Hematopoietic multipotent progenitor cell treated with erythropoietin and hydrocortisone succinate and interleukin-3 and kit ligand, for 8 days (in vitro differentiated cells): ENCODE measurements at regions not wholly inside any gene's neighbourhood (a gene's known extent, or its start where the extent isn't known, plus 50 kb on each side); places are given as distances from the start of the nearest gene placed in this dataset.

Experiments used
- DNase-seq: peaks from one replicate; pipeline ENCODE4 v3.0.0-alpha.2; 2015

- no peak for DNase-seq
Measured at GRCh38 chr3:124283652-124284023, 291.7 kb upstream of the ROPN1 start.

GRCh38 chr3:124288996-124289395 lies 297.1 kb upstream of the ROPN1 start:
- DNase-seq = no peak

GRCh38 chr3:124291008-124291407 lies 299.1 kb upstream of the ROPN1 start:
- DNase-seq = no peak

- DNase-seq = no peak
Measured at GRCh38 chr3:124292329-124292728, 300.4 kb upstream of the ROPN1 start.

DNA sequence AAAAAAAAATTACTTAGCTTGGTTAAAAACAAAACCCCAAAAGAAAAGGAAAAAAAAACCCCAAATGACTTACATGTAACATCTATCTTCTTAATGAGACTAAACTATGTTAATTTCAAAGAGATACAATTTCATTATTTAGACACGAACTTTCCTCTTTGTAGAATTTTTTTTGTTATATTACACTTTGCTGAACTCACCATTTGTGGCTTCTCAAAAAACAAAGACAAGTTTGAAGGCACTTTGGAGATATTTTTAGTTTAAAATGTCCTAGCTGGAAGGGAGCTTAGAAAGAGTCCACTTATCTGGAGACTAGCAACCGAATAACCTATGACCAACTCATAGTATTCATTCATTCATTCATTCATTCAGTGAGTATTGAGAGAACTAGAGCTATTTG lies 301.7 kb upstream of the ROPN1 start:
- DNase-seq = no peak

DNA sequence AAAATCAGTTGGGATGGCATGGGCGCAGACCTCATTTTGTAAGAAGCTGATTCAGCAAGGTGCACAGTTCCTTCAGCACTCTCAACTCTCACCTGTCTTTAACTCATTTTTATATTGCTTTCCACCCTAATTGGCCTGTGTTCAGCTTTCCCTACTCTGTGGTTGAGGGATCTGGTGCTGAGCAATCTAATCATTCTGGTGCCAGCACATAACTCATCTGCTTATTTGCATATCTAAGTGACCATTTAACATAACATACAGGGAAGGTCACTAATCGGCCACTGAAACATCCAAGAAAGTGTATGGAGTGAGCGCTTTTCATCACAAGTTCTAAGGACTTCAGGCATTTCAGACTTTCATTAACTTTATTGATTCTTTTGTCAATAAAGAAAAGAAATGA lies 303.4 kb upstream of the ROPN1 start:
- DNase-seq = no peak

- DNase-seq = no peak
Measured at GRCh38 chr3:124296406-124296805, 304.5 kb upstream of the ROPN1 start.

GRCh38 chr3:124297062-124297980 lies 305.4 kb upstream of the ROPN1 start:
- DNase-seq = no peak

GRCh38 chr3:124298301-124298700 lies 306.4 kb upstream of the ROPN1 start:
- DNase-seq = no peak

GRCh38 chr3:124298951-124299350 lies 307.0 kb upstream of the ROPN1 start:
- no peak for DNase-seq

- no peak for DNase-seq
Measured at GRCh38 chr3:124299831-124300230, 307.9 kb upstream of the ROPN1 start.

- peak; percentile 9 for DNase-seq
Measured at GRCh38 chr3:124300416-124300815, 308.5 kb upstream of the ROPN1 start.

- no peak for DNase-seq
Measured at GRCh38 chr3:124303305-124303910, 311.5 kb upstream of the ROPN1 start.

DNA sequence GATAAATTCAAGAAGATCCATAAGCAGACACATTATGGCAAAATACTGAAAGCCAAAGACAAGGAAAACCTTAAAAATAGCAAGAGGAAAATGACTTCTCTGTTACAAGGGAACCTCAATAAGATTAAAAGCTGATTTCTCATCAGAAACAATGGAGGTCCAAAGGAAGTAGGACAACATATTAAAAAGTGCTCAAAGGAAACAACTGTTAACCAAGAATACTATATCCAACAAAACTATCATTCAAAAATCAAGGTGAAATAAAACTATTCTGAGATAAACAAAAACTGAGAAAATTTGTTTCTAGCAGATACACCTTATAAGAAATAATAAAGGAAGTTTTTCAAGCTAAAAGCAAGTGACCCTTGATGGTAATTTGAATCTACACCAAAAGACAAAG lies 314.7 kb upstream of the ROPN1 start:
- no peak for DNase-seq

GRCh38 chr3:124313621-124314020 lies 321.7 kb upstream of the ROPN1 start:
- DNase-seq = no peak

- DNase-seq = no peak
Measured at GRCh38 chr3:124315215-124316033, 323.5 kb upstream of the ROPN1 start.

GRCh38 chr3:124316034-124316287 lies 324.0 kb upstream of the ROPN1 start:
- no peak for DNase-seq

GRCh38 chr3:124318014-124318413 lies 326.1 kb upstream of the ROPN1 start:
- DNase-seq = no peak

GRCh38 chr3:124318656-124319055 lies 326.7 kb upstream of the ROPN1 start:
- DNase-seq = no peak

- DNase-seq = no peak
Measured at GRCh38 chr3:124320976-124321375, 329.1 kb upstream of the ROPN1 start.

DNA sequence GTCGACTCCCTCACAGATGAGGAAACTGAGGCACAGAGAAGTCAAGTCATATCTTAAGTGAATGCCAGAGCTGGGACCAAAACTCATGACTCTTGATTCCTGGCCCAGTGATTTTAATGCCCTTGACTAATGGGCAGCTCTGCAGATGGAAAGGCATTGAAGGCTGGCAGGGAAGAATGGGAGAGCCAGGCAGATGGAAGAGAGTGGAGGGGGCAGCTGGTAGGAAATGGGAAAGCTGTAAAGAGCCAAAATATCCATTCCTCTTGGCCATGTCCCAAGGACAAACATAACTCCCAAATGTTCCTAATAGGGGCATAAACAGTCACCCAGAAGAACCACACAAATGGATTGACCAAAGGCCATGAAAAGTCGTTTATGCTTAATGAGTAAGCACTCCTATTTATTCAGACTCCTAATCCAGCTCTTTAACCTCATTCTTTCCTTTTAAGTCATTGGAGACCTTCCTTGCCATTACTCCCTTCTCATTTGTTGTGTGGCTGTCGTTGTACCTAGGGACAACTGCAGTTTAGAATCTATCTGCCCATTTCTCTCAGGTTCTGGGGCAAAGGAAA lies 330.5 kb upstream of the ROPN1 start:
- no peak for DNase-seq

DNA sequence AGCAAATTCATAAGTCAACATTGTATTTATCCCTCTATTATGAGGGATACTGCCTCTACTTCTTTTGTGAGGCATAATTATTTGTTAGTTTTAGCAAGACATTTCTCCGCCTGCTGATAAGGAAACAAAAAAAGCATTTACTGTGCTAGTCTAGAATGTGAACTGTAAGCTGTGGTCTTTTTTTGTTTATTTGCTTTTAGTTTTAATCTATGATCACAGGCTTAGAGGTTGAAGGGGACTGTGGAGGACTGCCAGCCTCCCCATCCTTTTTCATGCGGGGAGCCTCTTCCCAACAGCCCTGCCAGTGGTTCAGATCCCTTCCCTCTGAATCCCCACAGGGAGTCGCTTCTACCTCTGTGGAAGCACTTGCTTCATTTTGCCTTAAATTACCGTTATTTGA lies 331.0 kb upstream of the ROPN1 start:
- DNase-seq = no peak

DNA sequence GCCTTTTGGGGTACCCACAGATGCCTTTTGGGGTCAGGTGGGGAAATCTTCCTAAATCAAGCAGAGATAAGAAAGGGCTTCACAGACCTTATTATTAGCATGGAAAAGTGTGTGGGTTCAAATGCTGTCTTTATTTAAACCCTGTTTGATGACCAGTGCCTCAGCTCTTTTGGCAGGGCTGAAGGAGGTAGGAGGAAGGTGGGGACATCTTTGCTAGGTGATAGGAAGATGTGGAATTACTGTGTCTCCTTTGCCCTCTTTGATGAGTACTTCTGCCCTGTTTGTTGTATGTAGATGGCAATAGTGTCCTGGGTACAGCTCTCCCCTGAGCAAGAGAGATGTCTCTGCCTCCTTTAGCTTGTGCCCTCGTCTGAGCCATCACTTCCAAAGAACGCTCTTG lies 333.3 kb upstream of the ROPN1 start:
- no peak for DNase-seq

DNA sequence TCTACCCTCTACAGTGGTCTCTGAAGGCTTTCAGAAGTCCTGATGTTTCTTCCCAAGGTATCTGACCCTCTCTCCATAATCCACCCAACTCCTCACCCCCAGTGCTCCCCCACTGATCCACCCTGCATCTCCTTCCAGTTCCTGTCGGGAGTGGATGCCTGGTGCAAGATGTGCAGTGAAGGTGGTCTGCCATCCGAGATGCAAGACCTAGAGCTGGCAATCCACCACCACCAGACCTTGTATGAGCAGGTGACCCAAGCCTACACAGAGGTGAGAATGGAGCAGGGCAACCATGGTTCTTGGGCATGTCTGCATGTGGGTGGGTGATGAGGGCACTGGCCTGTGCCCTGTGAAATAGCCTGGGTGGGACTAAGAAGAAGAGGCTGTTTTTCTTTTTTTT lies 337.8 kb upstream of the ROPN1 start:
- DNase-seq = no peak
